Trophoblast cell (in vitro differentiated cells and primary cell): ENCODE measurements at regions not wholly inside any gene's neighbourhood (a gene's known extent, or its start where the extent isn't known, plus 50 kb on each side); places are given as distances from the start of the nearest gene placed in this dataset.

ENCODE experiments used
- DNase-seq, 2 donors: peaks; one replicate each; pipeline ENCODE4 v3.0.0-alpha.2; 2016
- H2AFZ ChIP-seq: 2 replicates; pipeline ENCODE4 v1.6.1; 2013; ENCODE audit warnings: low read length, moderate library complexity, mild to moderate bottlenecking; ENCODE audit not compliant: insufficient read depth, poor library complexity
- H2AK5ac ChIP-seq: 2 replicates; pipeline ENCODE4 v1.6.1; 2013; ENCODE audit warnings: mild to moderate bottlenecking, low read length
- H2BK120ac ChIP-seq: 2 replicates; pipeline ENCODE4 v1.6.1; 2013; ENCODE audit warnings: low read length, mild to moderate bottlenecking, moderate library complexity; ENCODE audit not compliant: insufficient read depth, poor library complexity
- H2BK12ac ChIP-seq: 2 replicates; pipeline ENCODE4 v1.6.1; 2013; ENCODE audit warnings: mild to moderate bottlenecking, low read length, moderate library complexity
- H2BK5ac ChIP-seq: 2 replicates; pipeline ENCODE4 v1.6.1; 2013; ENCODE audit warnings: low read length, low read depth, moderate library complexity, mild to moderate bottlenecking; ENCODE audit not compliant: poor library complexity
- H3K14ac ChIP-seq: 2 replicates; pipeline ENCODE4 v1.6.1; 2013; ENCODE audit warnings: mild to moderate bottlenecking, low read length
- H3K18ac ChIP-seq: 2 replicates; pipeline ENCODE4 v1.6.1; 2013; ENCODE audit warnings: mild to moderate bottlenecking, low read length
- H3K23ac ChIP-seq: 2 replicates; pipeline ENCODE4 v1.6.1; 2013; ENCODE audit warnings: low read length
- H3K27ac ChIP-seq: 2 replicates; pipeline ENCODE4 v1.5.1; 2013; ENCODE audit warnings: low read depth, mild to moderate bottlenecking, inconsistent platforms, low read length, moderate library complexity
- H3K27me3 ChIP-seq: 2 replicates; pipeline ENCODE4 v1.6.1; 2013; ENCODE audit warnings: inconsistent platforms, mild to moderate bottlenecking, low read length, moderate library complexity; ENCODE audit not compliant: insufficient read depth
- H3K36me3 ChIP-seq, 2 experiments: 1 replicate in 1 of 2; 2 replicates in 1 of 2; pipeline ENCODE4 v1.6.1; 2013; ENCODE audit warnings: low read length in 2 of 2, mild to moderate bottlenecking in 2 of 2, moderate library complexity in 1 of 2; ENCODE audit not compliant: insufficient read depth in 2 of 2, control insufficient read depth in 1 of 2
- H3K4ac ChIP-seq: 2 replicates; pipeline ENCODE4 v1.6.1; 2013; ENCODE audit warnings: low read depth, mild to moderate bottlenecking, low read length, moderate library complexity
- H3K4me1 ChIP-seq, 2 experiments: 1 replicate in 1 of 2; 2 replicates in 1 of 2; pipeline ENCODE4 v1.6.1; 2013; ENCODE audit warnings: low read length in 2 of 2, mild to moderate bottlenecking in 2 of 2, moderate library complexity in 1 of 2; ENCODE audit not compliant: insufficient read depth in 2 of 2, control insufficient read depth in 1 of 2
- H3K4me2 ChIP-seq: 2 replicates; pipeline ENCODE4 v1.6.1; 2013; ENCODE audit warnings: inconsistent platforms, mild to moderate bottlenecking, low read length, moderate library complexity
- H3K4me3 ChIP-seq: 2 replicates; pipeline ENCODE4 v1.5.1; 2013; ENCODE audit warnings: mild to moderate bottlenecking, low read depth, low read length, inconsistent platforms
- H3K79me1 ChIP-seq: one replicate; pipeline ENCODE4 v1.6.1; 2013; ENCODE audit warnings: low read length
- H3K79me2 ChIP-seq: 2 replicates; pipeline ENCODE4 v1.6.1; 2013; ENCODE audit warnings: low read length, mild to moderate bottlenecking; ENCODE audit not compliant: control insufficient read depth, insufficient read depth, poor library complexity
- H3K9ac ChIP-seq: 2 replicates; pipeline ENCODE4 v1.6.1; 2013; ENCODE audit warnings: mild to moderate bottlenecking, low read length
- H3K9me3 ChIP-seq: 2 replicates; pipeline ENCODE4 v1.6.1; 2013; ENCODE audit warnings: low read depth, mild to moderate bottlenecking, control low read depth, inconsistent platforms, low read length; ENCODE audit not compliant: insufficient read depth
- H4K12ac ChIP-seq: 2 replicates; pipeline ENCODE4 v1.6.1; 2013; ENCODE audit warnings: low read depth, mild to moderate bottlenecking, low read length, moderate library complexity
- H4K8ac ChIP-seq: 2 replicates; pipeline ENCODE4 v1.6.1; 2013; ENCODE audit warnings: low read depth, mild to moderate bottlenecking, low read length, moderate library complexity
- H4K91ac ChIP-seq: one replicate; pipeline ENCODE4 v1.6.1; 2013; ENCODE audit warnings: low read depth, mild to moderate bottlenecking, low read length, moderate library complexity
- WGBS: extraction: QIAGEN DNeasy Blood & Tissue Kit; methylation state at CpG from one replicate; pipeline ENCODE4 v1.1.7; 2013; ENCODE audit warnings: missing lambda C conversion rate; ENCODE audit not compliant: insufficient read length, insufficient coverage; ENCODE audit errors: extremely low coverage; 5-methylcytosine and 5-hydroxymethylcytosine counted together

DNA sequence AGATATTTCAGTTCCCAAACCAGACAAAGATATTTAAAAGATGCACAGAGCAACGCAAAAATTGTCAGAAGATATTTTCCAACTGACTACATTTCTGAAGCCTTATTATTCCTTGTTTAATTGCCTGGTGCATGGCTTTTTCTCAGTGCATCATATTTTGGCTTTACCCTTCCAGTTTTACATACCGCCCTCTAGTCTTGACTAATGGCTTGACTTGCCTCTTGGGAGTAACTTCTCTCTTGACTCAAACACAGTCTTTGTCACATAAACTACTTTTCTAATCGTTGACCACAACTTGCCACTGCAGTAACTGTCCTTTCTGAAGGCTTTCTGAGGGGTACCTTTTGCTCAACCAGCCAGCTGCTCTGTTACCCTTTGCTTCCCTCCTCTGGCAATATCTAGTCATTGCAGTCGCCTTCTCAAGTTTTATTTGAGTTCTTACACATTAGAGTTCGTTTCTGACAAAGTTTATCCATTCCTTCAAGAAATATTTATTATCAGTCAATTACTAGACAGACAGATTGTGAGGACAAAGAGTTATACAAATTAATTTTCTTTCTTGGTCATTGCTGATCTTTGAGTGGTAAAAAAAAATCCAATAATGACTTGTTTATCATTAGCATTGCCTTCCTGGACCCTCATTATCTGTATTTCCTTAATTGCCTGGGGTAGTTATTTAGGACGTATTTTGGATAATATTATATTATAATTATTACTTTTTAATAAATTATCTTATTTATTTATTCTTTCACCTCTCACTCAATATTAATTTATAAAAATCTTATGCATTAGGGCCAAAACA lies 506.9 kb upstream of the PCDH10 start:
- H4K12ac ChIP-seq, result no peak overlapping the region
- no peak overlapping the region for H2BK5ac ChIP-seq
- no peak overlapping the region for H3K4me2 ChIP-seq
- no peak overlapping the region for H3K9ac ChIP-seq
- no peak overlapping the region for H2AFZ ChIP-seq
- DNase-seq, result peak; percentile 0 to 51
- H3K4me1 ChIP-seq, result no peaks in the 10 kb centered on the region
- H3K79me2 ChIP-seq, result no peaks in the 10 kb centered on the region
- no peaks in the 10 kb centered on the region for H3K27me3 ChIP-seq
- no peaks in the 10 kb centered on the region for H3K79me1 ChIP-seq
- no peak overlapping the region for H3K4me3 ChIP-seq
- no peaks in the 10 kb centered on the region for H3K36me3 ChIP-seq
- no peak overlapping the region for H2AK5ac ChIP-seq
- no peak overlapping the region for H2BK12ac ChIP-seq
- no peak overlapping the region for H3K14ac ChIP-seq
- H3K23ac ChIP-seq, result no peak overlapping the region
- H3K9me3 ChIP-seq, result no peaks in the 10 kb centered on the region
- no peak overlapping the region for H3K18ac ChIP-seq
- H3K4ac ChIP-seq, result no peak overlapping the region
- H3K27ac ChIP-seq, result no peak overlapping the region
- no peak overlapping the region for H4K91ac ChIP-seq
- WGBS, result no CpG with 5 or more reads among the region's 6 CpGs
- no peak overlapping the region for H4K8ac ChIP-seq
- H2BK120ac ChIP-seq, result no peak overlapping the region

- Histone ChIP-seq H3K9me3 (no peaks in the 10 kb centered on the region), H3K27ac (no peak overlapping the region), H2BK12ac (no peak overlapping the region), H2AFZ (no peak overlapping the region), H3K79me2 (no peaks in the 10 kb centered on the region), H3K4ac (no peak overlapping the region), H3K9ac (no peak overlapping the region), H3K14ac (no peak overlapping the region), H3K27me3 (no peaks in the 10 kb centered on the region), H2BK120ac (no peak overlapping the region), H3K4me2 (no peak overlapping the region), H4K8ac (no peak overlapping the region), H2AK5ac (no peak overlapping the region), H4K12ac (no peak overlapping the region), H2BK5ac (no peak overlapping the region), H3K36me3 (no peaks in the 10 kb centered on the region), H3K4me1 (no peaks in the 10 kb centered on the region), H3K23ac (no peak overlapping the region), H3K79me1 (no peaks in the 10 kb centered on the region), H4K91ac (no peak overlapping the region), H3K18ac (no peak overlapping the region), H3K4me3 (no peak overlapping the region)
- DNase-seq, result peak in 1 of 2 donors; percentile 21
- WGBS, result no CpG with 5 or more reads among the region's 2 CpGs
Observed at GRCh38 chr4:132646186-132646585, 502.9 kb upstream of the PCDH10 start.

- Histone ChIP-seq H3K4me2 (no peak overlapping the region), H3K27ac (no peak overlapping the region), H3K14ac (no peak overlapping the region), H2AK5ac (no peak overlapping the region), H3K4me3 (no peak overlapping the region), H2BK12ac (no peak overlapping the region), H3K23ac (no peak overlapping the region), H4K91ac (no peak overlapping the region), H3K4ac (no peak overlapping the region), H4K12ac (no peak overlapping the region), H3K36me3 (no peaks in the 10 kb centered on the region), H3K79me1 (no peaks in the 10 kb centered on the region), H2AFZ (no peak overlapping the region), H2BK5ac (no peak overlapping the region), H3K18ac (no peak overlapping the region), H3K9me3 (no peaks in the 10 kb centered on the region), H3K4me1 (no peaks in the 10 kb centered on the region), H2BK120ac (no peak overlapping the region), H4K8ac (no peak overlapping the region), H3K79me2 (no peaks in the 10 kb centered on the region), H3K9ac (no peak overlapping the region), H3K27me3 (no peaks in the 10 kb centered on the region)
- DNase-seq, result no peak
- WGBS, result no CpG with 5 or more reads among the region's 2 CpGs
Observed at GRCh38 chr4:132651196-132651595, 497.9 kb upstream of the PCDH10 start.

DNA sequence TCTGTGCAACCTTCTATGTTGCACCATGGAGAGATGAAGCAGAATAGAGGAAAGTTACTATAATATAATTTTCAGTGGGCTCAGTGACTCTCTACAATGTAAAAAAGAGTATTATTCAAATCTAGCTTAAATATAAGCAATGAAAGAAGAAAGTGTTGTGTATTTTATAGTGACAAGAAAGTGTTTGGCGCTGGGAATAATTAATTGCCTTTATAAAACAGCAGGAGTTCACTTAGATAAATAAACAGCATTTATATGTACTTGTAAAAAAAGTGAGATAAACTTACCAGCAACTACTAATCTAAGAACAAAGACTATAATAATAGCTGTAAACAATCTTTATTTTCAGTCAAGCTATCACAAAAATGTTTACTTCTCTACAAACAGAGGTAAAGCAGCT lies 488.9 kb upstream of the PCDH10 start:
- no peaks in the 10 kb centered on the region for H3K36me3 ChIP-seq
- H3K4me2 ChIP-seq, result no peak overlapping the region
- no peak overlapping the region for H3K18ac ChIP-seq
- H3K27ac ChIP-seq, result no peak overlapping the region
- no peaks in the 10 kb centered on the region for H3K79me1 ChIP-seq
- H3K9me3 ChIP-seq, result no peaks in the 10 kb centered on the region
- no peaks in the 10 kb centered on the region for H3K27me3 ChIP-seq
- WGBS, result no CpG with 5 or more reads among the region's 1 CpG
- no peak overlapping the region for H4K12ac ChIP-seq
- H2BK120ac ChIP-seq, result no peak overlapping the region
- no peaks in the 10 kb centered on the region for H3K79me2 ChIP-seq
- H2BK5ac ChIP-seq, result no peak overlapping the region
- no peak overlapping the region for H2AK5ac ChIP-seq
- no peak overlapping the region for H3K23ac ChIP-seq
- no peak overlapping the region for H4K91ac ChIP-seq
- no peak for DNase-seq
- no peak overlapping the region for H2AFZ ChIP-seq
- no peak overlapping the region for H4K8ac ChIP-seq
- H2BK12ac ChIP-seq, result no peak overlapping the region
- no peak overlapping the region for H3K4ac ChIP-seq
- H3K4me3 ChIP-seq, result no peak overlapping the region
- H3K4me1 ChIP-seq, result no peaks in the 10 kb centered on the region
- no peak overlapping the region for H3K9ac ChIP-seq
- no peak overlapping the region for H3K14ac ChIP-seq
